Cardiac fibroblast (primary cell): ENCODE measurements at regions not wholly inside any gene's neighbourhood (a gene's known extent, or its start where the extent isn't known, plus 50 kb on each side); places are given as distances from the start of the nearest gene placed in this dataset.
A peak's percentile ranks its signal among the peaks of the same experiment; 100 is the strongest.

Experiments
- DNase-seq, 2 donors: peaks; one replicate each; pipeline versions ENCODE4 v3.0.0 to v3.0.0-alpha.2; 2010; ENCODE audit warnings: low read depth in 2 of 2
- H3K4me3 ChIP-seq, 2 donors: replicated peaks in 1 of 2; 1 replicate in 1 of 2; 2 replicates in 1 of 2; pipeline ENCODE4 v1.5.1; 2011; ENCODE audit warnings: low read depth in 2 of 2, low read length in 2 of 2, mild to moderate bottlenecking in 2 of 2, moderate library complexity in 1 of 2
- CTCF ChIP-seq: IDR thresholded peaks from one replicate; pipeline ENCODE4 v1.5.1; 2011; ENCODE audit warnings: low read depth, mild to moderate bottlenecking, low read length, inconsistent platforms

GRCh38 chr20:10951904-10952303 is 278.1 kb upstream of the JAG1 start:
- DNase-seq = no peak
- H3K4me3 ChIP-seq = no peak overlapping the region
- no peak for TF ChIP-seq CTCF

GRCh38 chr20:10953437-10953836 is 279.6 kb upstream of the JAG1 start:
- no peak for TF ChIP-seq CTCF
- DNase-seq = no peak
- H3K4me3 ChIP-seq = no peak overlapping the region

- TF ChIP-seq CTCF = no peak
- H3K4me3 ChIP-seq = no peak overlapping the region
- DNase-seq = peak in 1 of 2 donors; percentile 33
These were observed 280.5 kb upstream of the JAG1 start for GRCh38 chr20:10954137-10954840.

GRCh38 chr20:10954908-10955580 is 281.2 kb upstream of the JAG1 start:
- no peak for TF ChIP-seq CTCF
- DNase-seq = no peak
- no peak overlapping the region for H3K4me3 ChIP-seq

- no peak for TF ChIP-seq CTCF
- H3K4me3 ChIP-seq = no peak overlapping the region
These were observed 284.5 kb upstream of the JAG1 start for GRCh38 chr20:10958279-10958678.

GRCh38 chr20:10960416-10960815 is 286.6 kb upstream of the JAG1 start:
- no peak for DNase-seq
- TF ChIP-seq CTCF = no peak

More at GRCh38 chr20:10958279-10958678, 284.5 kb upstream of the JAG1 start:
- DNase-seq = no peak

More at GRCh38 chr20:10960416-10960815, 286.6 kb upstream of the JAG1 start:
- H3K4me3 ChIP-seq = no peak overlapping the region
